GM19324 (cell line): ENCODE measurements at regions not wholly inside any gene's neighbourhood (a gene's known extent, or its start where the extent isn't known, plus 50 kb on each side); places are given as distances from the start of the nearest gene placed in this dataset.

Experiments used
- ATAC-seq: cut with Tn5 transposase; IDR thresholded peaks from one replicate; pipeline ENCODE4 v1.9.1; 2021; ENCODE audit warnings: mild to moderate bottlenecking, moderate library complexity; ENCODE audit not compliant: unreplicated experiment, low FRiP score

GRCh38 chr6:19024737-19025136, 637.6 kb downstream of the RNF144B start:
- ATAC-seq, result no peak

- no peak for ATAC-seq
These were observed 641.1 kb downstream of the RNF144B start for GRCh38 chr6:19028201-19028600.

GRCh38 chr6:19032591-19033295, 645.6 kb downstream of the RNF144B start:
- no peak for ATAC-seq

DNA sequence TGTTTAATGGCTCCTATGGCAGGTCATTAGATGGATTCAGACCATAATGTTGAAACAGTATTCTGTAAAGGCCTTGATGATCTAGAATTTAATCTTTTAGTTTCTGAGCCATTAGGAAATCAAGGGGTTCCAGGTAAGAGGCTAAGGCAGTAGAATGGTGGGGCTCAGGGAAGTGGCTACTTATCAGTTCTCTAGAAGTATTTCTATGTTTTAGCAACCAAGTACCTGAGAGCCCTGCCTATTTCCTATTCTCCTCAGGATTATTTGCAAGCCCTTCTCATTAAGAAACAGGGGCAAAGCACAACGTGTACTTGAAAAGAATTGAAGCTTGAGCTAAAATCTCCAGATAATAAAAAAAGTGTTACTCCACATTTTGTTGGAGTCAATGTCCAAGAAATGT, 646.5 kb downstream of the RNF144B start:
- no peak for ATAC-seq

GRCh38 chr6:19034986-19035385, 647.8 kb downstream of the RNF144B start:
- ATAC-seq, result no peak

DNA sequence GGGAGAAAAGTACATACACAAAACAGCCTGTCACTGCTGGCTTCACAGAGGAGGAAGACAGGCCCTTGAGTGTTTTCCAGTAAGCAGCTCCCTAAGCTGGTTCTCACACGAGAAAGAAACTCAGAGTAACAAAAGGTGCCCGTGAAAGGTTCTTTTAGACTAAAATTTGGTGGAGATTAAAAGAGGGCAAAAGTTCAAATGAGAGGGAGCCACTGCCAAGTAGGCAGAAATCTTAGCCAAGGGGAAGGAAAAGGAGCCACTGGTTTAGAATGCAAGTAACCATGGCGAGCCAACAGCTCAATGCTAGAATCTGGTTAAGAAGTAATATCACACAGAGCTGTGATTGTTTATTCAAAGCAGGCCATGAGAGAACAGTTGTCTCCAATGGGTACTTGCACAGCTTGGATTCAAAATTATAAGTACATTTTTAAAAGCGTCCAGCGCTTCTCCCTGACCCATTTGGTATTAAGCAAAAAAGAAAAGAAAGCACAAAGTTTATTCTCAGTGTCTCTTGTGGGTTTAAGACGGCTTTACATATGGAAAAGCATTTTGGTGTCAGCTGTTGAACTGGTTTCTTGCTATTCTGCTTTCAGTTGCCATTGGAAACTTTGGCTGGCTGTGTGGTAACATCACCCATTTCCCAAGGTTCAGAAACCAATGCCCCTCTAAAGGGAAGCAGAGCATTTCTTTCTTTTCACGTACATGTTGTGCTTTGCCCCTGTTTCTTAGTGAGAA, 648.5 kb downstream of the RNF144B start:
- no peak for ATAC-seq

GRCh38 chr6:19036196-19036555, 649.0 kb downstream of the RNF144B start:
- no peak for ATAC-seq

GRCh38 chr6:19037607-19038006, 650.5 kb downstream of the RNF144B start:
- no peak for ATAC-seq

DNA sequence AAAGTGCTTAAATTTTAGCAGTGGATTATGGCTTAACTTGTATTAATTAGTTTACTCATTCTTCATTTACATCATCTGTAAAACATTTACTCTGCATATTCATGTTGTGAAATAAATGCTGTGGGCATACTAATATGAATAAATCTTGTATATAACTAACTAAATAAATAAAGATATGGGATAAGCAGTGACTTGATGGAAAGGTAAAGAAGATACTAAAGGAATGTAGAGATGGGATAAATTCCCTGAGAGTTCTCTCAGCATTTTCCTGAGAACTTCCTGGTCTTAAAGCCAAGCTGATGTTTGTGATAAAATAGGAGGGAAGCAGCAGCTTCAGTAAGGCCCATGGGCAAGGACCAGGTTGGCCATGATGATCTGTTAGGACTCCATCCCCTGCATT, 652.1 kb downstream of the RNF144B start:
- ATAC-seq, result no peak

DNA sequence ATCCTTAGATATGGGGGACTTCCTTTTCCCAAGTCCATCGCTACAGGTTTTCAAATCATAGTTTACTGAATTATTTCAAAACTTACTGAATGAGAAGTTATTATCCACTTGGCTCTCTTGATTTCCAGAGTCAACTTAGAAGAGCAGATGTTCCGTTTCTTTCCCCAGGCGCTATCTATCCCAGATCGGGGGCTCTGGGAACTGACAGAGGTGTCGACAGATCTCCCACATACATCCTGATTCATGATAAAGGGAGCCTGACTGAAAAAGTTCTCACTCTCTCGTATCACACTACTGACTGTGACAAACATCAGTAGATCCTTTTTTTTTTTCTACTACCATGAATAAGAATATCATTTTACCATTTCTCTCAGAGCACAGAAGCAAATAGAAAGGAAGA, 654.8 kb downstream of the RNF144B start:
- ATAC-seq, result no peak

DNA sequence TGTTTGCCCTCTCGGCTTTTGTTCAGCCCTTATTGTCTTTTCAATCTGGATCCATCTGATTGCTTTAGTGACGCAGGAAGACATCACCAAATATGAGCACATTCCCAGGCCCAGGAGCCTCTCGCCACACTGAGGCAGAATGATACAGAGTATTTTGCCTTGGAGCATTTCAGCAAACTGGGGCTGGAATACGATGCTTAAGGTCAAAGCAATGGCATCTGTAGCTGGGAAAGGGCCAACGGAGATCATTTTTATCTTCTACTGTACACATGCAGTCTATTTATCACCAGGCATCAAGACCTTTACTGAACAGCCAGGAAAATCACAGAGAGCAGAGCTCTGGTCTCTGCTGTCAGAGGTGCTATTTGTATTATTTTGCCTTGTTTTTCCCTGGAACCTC, 655.3 kb downstream of the RNF144B start:
- no peak for ATAC-seq

DNA sequence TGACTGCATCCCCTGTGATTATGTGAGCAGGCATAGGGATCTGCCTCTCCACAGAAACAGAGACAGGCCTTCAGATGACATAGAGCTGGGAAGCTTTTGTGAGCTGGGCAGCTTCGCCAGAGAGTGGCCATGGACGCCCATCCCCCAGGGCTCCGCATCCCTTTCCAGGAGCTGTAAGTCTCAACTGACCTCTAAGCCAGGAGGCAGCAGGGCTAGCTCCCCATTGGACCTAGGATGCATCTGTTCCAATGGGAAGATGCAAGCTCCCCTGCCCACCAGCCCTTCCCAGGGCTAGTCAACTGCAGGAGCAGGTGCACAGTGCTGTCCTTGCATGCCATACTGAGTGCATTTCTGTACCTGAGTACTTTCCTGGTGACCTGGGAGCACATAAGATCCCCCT, 663.6 kb downstream of the RNF144B start:
- no peak for ATAC-seq

- no peak for ATAC-seq
These were observed 665.1 kb downstream of the RNF144B start for GRCh38 chr6:19052219-19052618.

DNA sequence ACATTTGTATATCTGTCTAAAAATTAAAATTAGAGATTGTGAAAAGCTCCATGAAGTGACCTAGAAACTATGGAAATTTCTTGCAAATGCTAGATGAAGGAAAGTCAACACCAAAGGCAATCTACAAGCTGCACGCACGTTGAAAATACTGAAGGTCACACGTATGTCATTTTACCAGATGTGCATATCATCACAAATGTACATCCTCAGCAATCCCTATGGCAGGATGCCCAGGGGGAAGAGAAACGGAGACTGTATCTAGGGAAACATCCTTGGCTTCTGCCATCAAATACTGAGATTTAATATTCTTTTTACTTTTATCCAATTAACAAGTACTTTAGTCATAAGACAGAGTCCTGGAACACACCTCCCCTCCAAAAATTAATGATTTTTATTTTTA, 672.0 kb downstream of the RNF144B start:
- no peak for ATAC-seq

- no peak for ATAC-seq
These were observed 680.0 kb downstream of the RNF144B start for GRCh38 chr6:19067165-19067564.

DNA sequence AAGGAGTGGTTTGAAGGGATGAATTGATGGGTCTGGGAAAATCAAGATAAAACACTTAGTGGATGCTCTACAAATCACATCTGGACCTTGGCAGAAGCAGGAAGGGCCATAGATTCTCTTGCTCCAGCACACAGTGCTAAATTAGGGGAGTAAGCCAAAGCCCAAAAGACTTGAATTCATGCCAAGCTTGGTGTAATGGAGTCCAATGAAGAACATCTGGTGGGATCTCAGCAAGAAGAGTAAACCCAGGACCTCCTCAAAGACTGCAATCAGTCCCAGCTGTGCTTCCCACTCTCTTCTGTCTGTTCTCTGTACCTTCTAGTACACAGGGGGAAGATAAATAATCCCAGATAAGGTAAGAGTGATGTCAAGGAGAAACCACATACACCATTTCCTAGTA, 683.4 kb downstream of the RNF144B start:
- ATAC-seq, result no peak

DNA sequence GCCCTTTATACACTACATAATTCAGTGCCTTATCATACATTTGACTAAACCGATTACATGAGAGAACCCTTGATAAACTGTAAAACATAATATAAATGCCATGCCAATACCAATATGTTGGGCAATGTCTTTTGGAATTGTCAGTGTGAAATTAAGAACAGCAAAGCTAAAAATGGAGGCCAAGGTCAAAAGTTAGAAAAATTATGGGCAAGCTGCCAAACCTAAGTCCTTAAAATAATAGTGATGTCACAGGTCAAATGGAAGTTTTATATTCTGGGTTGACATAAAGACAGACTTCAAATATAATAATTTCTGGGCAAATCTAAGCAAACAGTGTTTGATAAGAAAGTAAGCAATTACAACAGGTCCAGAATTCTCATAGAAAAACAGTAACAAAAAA, 696.7 kb downstream of the RNF144B start:
- no peak for ATAC-seq

DNA sequence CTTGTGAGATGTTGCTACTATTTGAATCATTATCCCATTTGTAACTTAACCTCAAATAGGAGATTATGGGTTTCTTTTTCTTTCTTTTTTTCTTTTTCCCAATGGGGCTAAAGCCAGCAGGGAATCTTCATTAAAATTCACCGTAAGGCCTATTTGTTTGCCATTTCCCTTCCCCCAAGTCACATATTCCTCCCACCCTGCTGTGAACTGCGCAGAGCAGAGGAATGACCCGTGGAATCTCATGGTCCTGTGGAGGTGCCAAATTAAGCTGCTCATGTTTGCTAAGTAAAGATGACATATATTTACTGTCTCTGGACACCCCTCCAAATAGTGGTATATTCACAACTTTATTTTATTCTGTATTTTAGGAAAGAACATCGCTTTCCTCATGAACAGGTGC, 699.3 kb downstream of the RNF144B start:
- ATAC-seq, result no peak

DNA sequence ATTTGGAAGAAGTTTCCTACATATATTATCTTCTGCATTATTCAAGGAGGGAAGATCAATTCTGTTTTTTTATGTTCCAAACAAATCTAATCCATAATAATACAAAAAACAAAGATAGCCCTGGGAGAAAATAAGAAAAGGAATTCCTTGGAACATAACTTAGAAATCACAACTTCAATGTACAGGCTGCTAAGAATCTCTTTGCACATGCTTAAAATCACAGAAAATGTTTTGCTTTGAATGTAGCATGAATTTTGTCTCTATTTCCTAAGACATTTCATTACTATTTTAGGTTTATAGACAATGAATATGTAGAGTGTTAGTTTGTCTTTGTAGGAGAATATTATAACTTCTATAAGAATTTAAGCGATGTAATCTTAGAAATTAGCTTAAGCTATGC, 700.1 kb downstream of the RNF144B start:
- ATAC-seq, result no peak

DNA sequence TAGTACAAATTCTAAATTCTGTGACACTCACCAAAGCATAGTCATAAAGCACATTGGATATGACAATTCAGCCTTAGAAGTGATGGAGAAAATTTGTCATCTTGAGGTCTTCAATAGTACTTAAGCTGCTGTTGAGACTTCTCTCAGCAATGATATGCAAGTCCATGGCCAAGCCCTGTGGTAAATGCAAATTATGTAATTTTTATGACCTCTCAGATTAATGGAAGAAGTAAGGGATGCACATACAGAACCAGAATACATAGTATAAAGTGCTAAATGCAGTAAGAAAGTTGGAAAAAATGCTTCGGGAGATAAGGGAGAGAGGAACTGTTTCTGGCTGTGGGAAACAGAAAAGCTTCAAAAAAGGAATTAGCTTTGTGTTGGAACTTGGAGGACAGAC, 700.7 kb downstream of the RNF144B start:
- no peak for ATAC-seq

GRCh38 chr6:19100752-19101151, 713.6 kb downstream of the RNF144B start:
- ATAC-seq, result no peak

DNA sequence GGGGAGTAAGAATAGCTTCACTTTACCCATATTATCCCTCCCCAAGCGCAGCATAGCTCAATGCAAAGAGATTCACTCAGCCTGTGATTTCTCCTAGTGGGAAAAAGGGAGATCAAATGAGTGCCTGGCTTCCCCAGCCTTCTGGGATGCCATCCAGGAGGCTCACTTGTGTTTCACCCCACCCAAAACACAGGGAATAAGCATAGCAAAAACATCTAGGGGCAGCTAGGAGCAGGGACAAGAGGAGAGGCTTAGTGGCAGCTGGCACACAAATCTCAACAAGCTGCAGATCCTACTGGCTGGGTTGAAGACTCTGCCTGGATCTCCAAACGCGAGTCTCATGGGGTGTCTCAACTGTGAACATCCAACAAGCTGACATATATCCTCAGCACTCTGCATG, 715.8 kb downstream of the RNF144B start:
- ATAC-seq, result no peak
